SK-N-SH (cell line): ENCODE measurements at regions not wholly inside any gene's neighbourhood (a gene's known extent, or its start where the extent isn't known, plus 50 kb on each side); places are given as distances from the start of the nearest gene placed in this dataset.

Source experiments
- EP300 ChIP-seq, 2 experiments: IDR thresholded peaks; 2 replicates each; pipeline versions ENCODE4 v1.4.0 to v1.6.1; 2012; ENCODE audit warnings: borderline replicate concordance in 1 of 2, low read depth in 1 of 2, low read length in 1 of 2
- FOXJ3 ChIP-seq: sonication (generic); formaldehyde crosslinking; IDR thresholded peaks from 2 replicates; pipeline ENCODE4 v1.5.1; 2020; ENCODE audit warnings: mild to moderate bottlenecking, missing genetic modification reagents
- GABPA ChIP-seq: IDR thresholded peaks from 2 replicates; pipeline ENCODE4 v1.4.0; 2012; ENCODE audit warnings: low read depth, mild to moderate bottlenecking
- MXI1 ChIP-seq: IDR thresholded peaks from 2 replicates; pipeline ENCODE4 v1.6.1; 2012; ENCODE audit warnings: mild to moderate bottlenecking, low read depth, low read length, improper control_type of control experiment
- TAF1 ChIP-seq: IDR thresholded peaks from 2 replicates; pipeline ENCODE4 v1.6.1; 2012; ENCODE audit warnings: low read depth, mild to moderate bottlenecking, low read length, moderate library complexity, borderline replicate concordance
- TCF12 ChIP-seq: IDR thresholded peaks from 2 replicates; pipeline ENCODE4 v1.4.0; 2012
- TF ChIP-seq, protein P1 (sequence below): fragments of 200-600 bp; sonication (generic); IDR thresholded peaks from 2 replicates; pipeline ENCODE4 v1.6.1; 2017; ENCODE audit warnings: antibody characterized with exemption, mild to moderate bottlenecking, moderate library complexity
- TF ChIP-seq, protein P2 (sequence below): IDR thresholded peaks from 2 replicates; pipeline ENCODE4 v1.6.1; 2012; ENCODE audit warnings: mild to moderate bottlenecking, low read depth, low read length, moderate library complexity

- no peak for TF ChIP-seq GABPA
- TF ChIP-seq TCF12, result no peak
- TF ChIP-seq, protein P1, sequence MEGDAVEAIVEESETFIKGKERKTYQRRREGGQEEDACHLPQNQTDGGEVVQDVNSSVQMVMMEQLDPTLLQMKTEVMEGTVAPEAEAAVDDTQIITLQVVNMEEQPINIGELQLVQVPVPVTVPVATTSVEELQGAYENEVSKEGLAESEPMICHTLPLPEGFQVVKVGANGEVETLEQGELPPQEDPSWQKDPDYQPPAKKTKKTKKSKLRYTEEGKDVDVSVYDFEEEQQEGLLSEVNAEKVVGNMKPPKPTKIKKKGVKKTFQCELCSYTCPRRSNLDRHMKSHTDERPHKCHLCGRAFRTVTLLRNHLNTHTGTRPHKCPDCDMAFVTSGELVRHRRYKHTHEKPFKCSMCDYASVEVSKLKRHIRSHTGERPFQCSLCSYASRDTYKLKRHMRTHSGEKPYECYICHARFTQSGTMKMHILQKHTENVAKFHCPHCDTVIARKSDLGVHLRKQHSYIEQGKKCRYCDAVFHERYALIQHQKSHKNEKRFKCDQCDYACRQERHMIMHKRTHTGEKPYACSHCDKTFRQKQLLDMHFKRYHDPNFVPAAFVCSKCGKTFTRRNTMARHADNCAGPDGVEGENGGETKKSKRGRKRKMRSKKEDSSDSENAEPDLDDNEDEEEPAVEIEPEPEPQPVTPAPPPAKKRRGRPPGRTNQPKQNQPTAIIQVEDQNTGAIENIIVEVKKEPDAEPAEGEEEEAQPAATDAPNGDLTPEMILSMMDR, result no peak
- TF ChIP-seq EP300 (IDR thresholded peaks at IDR 0.05; ENCODE audit: borderline replicate concordance in 1 of 2, low read depth in 1 of 2, low read length in 1 of 2), result no peak
- no peak for TF ChIP-seq FOXJ3 (CRISPR knock-in tag)
- no peak for TF ChIP-seq MXI1
- TF ChIP-seq, protein P2, sequence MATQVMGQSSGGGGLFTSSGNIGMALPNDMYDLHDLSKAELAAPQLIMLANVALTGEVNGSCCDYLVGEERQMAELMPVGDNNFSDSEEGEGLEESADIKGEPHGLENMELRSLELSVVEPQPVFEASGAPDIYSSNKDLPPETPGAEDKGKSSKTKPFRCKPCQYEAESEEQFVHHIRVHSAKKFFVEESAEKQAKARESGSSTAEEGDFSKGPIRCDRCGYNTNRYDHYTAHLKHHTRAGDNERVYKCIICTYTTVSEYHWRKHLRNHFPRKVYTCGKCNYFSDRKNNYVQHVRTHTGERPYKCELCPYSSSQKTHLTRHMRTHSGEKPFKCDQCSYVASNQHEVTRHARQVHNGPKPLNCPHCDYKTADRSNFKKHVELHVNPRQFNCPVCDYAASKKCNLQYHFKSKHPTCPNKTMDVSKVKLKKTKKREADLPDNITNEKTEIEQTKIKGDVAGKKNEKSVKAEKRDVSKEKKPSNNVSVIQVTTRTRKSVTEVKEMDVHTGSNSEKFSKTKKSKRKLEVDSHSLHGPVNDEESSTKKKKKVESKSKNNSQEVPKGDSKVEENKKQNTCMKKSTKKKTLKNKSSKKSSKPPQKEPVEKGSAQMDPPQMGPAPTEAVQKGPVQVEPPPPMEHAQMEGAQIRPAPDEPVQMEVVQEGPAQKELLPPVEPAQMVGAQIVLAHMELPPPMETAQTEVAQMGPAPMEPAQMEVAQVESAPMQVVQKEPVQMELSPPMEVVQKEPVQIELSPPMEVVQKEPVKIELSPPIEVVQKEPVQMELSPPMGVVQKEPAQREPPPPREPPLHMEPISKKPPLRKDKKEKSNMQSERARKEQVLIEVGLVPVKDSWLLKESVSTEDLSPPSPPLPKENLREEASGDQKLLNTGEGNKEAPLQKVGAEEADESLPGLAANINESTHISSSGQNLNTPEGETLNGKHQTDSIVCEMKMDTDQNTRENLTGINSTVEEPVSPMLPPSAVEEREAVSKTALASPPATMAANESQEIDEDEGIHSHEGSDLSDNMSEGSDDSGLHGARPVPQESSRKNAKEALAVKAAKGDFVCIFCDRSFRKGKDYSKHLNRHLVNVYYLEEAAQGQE, result no peak
- TF ChIP-seq TAF1, result no peak
Measured at GRCh38 chr9:22170556-22170955, 161.5 kb upstream of the CDKN2B start.
